Ishikawa (cell line): ENCODE measurements at regions not wholly inside any gene's neighbourhood (a gene's known extent, or its start where the extent isn't known, plus 50 kb on each side); places are given as distances from the start of the nearest gene placed in this dataset.

Experiments used
- CEBPB ChIP-seq: IDR thresholded peaks from 2 replicates; pipeline ENCODE4 v1.6.1; 2012
- CREB1 ChIP-seq: IDR thresholded peaks from 2 replicates; pipeline ENCODE4 v1.6.1; 2012; ENCODE audit warnings: low read depth
- RAD21 ChIP-seq: IDR thresholded peaks from 2 replicates; pipeline ENCODE4 v1.6.1; 2012; ENCODE audit warnings: low read depth
- TAF1 ChIP-seq: IDR thresholded peaks from 2 replicates; pipeline ENCODE4 v1.6.1; 2012; ENCODE audit warnings: low read depth, mild to moderate bottlenecking
- YY1 ChIP-seq: IDR thresholded peaks from 2 replicates; pipeline ENCODE4 v1.6.1; 2012; ENCODE audit warnings: low read depth
- ZBTB7A ChIP-seq: IDR thresholded peaks from 2 replicates; pipeline ENCODE4 v1.6.1; 2012; ENCODE audit warnings: low read depth
- TF ChIP-seq, protein P1 (sequence below): IDR thresholded peaks from 2 replicates; pipeline ENCODE4 v1.6.1; 2012; ENCODE audit warnings: low read depth, mild to moderate bottlenecking

DNA sequence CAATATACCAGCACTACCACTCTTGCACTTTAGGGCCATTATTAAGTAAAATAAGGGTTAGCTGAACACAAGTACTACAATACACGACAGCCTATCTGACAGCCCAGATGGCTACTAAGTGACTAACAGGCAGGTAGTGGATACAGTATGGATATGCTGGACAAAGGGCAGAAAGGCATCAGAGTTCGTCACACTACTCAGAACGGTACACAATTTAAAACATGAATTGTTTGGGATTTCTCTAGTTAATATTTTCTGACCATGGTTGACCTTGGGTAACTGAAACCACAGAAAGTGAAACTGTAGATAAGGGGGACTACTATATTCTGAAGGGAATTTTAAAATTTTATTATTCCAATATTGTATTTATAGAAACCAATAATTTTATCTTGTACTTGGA, 101.3 kb upstream of the SKAP2 start:
- TF ChIP-seq CREB1 (no peak), RAD21 (no peak), ZBTB7A (no peak), YY1 (no peak), TAF1 (no peak), CEBPB (no peak)
- TF ChIP-seq, protein P1, sequence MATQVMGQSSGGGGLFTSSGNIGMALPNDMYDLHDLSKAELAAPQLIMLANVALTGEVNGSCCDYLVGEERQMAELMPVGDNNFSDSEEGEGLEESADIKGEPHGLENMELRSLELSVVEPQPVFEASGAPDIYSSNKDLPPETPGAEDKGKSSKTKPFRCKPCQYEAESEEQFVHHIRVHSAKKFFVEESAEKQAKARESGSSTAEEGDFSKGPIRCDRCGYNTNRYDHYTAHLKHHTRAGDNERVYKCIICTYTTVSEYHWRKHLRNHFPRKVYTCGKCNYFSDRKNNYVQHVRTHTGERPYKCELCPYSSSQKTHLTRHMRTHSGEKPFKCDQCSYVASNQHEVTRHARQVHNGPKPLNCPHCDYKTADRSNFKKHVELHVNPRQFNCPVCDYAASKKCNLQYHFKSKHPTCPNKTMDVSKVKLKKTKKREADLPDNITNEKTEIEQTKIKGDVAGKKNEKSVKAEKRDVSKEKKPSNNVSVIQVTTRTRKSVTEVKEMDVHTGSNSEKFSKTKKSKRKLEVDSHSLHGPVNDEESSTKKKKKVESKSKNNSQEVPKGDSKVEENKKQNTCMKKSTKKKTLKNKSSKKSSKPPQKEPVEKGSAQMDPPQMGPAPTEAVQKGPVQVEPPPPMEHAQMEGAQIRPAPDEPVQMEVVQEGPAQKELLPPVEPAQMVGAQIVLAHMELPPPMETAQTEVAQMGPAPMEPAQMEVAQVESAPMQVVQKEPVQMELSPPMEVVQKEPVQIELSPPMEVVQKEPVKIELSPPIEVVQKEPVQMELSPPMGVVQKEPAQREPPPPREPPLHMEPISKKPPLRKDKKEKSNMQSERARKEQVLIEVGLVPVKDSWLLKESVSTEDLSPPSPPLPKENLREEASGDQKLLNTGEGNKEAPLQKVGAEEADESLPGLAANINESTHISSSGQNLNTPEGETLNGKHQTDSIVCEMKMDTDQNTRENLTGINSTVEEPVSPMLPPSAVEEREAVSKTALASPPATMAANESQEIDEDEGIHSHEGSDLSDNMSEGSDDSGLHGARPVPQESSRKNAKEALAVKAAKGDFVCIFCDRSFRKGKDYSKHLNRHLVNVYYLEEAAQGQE = no peak
